IMR-90 (cell line): ENCODE measurements at regions not wholly inside any gene's neighbourhood (a gene's known extent, or its start where the extent isn't known, plus 50 kb on each side); places are given as distances from the start of the nearest gene placed in this dataset.

Source experiments
- ATAC-seq: fragments of 200-7000 bp; cut with Tn5 transposase; 2 replicates; pipeline ENCODE4 v1.9.1; 2020; ENCODE audit warnings: low read depth, mild to moderate bottlenecking, moderate library complexity
- BruUV-seq: library from RNA; stranded (reverse); fragments of 400-500 nt; replicated peaks from 2 replicates; lab custom pipeline; 2021; lab: Mats Ljungman, UMichigan
- CTCF ChIA-PET: fragments of 300-600 bp; formaldehyde crosslinking; extraction: SDS; loops from one replicate; lab custom pipeline; 2021; ENCODE audit warnings: antibody characterized with exemption; lab: Yijun Ruan, JAX
- POLR2A ChIA-PET: fragments of 300-600 bp; sonication (Branson Sonifier 250); formaldehyde crosslinking; loops from one replicate; lab custom pipeline; 2022; ENCODE audit warnings: antibody characterized with exemption; ENCODE audit not compliant: unreplicated experiment; lab: Charles Lee
- DNase-seq: peaks from one replicate; pipeline ENCODE4 v3.0.0; 2013
- H2AFZ ChIP-seq: replicated peaks from 2 replicates; pipeline ENCODE3; 2013; ENCODE audit warnings: low read length, mild to moderate bottlenecking; ENCODE audit not compliant: poor library complexity
- H2AK5ac ChIP-seq: 2 replicates; pipeline ENCODE4 v1.6.1; 2013; ENCODE audit warnings: low read depth, low read length, inconsistent platforms
- H2AK9ac ChIP-seq: replicated peaks from 2 replicates; pipeline ENCODE3; 2013; ENCODE audit warnings: mild to moderate bottlenecking, low read depth, low read length, moderate library complexity; ENCODE audit not compliant: poor library complexity
- H2BK120ac ChIP-seq: 2 replicates; pipeline ENCODE4 v1.6.1; 2013; ENCODE audit warnings: low read depth, low read length, inconsistent platforms
- H2BK15ac ChIP-seq: 3 replicates; pipeline ENCODE4 v1.6.1; 2013; ENCODE audit warnings: low read depth, low read length, inconsistent platforms
- H2BK20ac ChIP-seq: 2 replicates; pipeline ENCODE4 v1.6.1; 2013; ENCODE audit warnings: low read depth, mild to moderate bottlenecking, inconsistent platforms, low read length, moderate library complexity
- H2BK5ac ChIP-seq: 2 replicates; pipeline ENCODE4 v1.6.1; 2013; ENCODE audit warnings: mild to moderate bottlenecking, low read depth, low read length, inconsistent platforms; ENCODE audit not compliant: poor library complexity, severe bottlenecking
- H3K14ac ChIP-seq: replicated peaks from 2 replicates; pipeline ENCODE4 v1.6.1; 2013; ENCODE audit warnings: low read depth, low read length, inconsistent platforms
- H3K18ac ChIP-seq: 2 replicates; pipeline ENCODE4 v1.6.1; 2013; ENCODE audit warnings: low read depth, low read length, control low read depth
- H3K23ac ChIP-seq: 2 replicates; pipeline ENCODE4 v1.6.1; 2013; ENCODE audit warnings: low read depth, low read length, inconsistent platforms
- H3K27ac ChIP-seq: 2 replicates; pipeline ENCODE4 v1.5.1; 2013; ENCODE audit warnings: mild to moderate bottlenecking, control low read depth, low read length; ENCODE audit not compliant: insufficient read depth
- H3K27me3 ChIP-seq: 2 replicates; pipeline ENCODE4 v1.6.1; 2013; ENCODE audit warnings: low read length; ENCODE audit not compliant: control insufficient read depth, insufficient read depth
- H3K36me3 ChIP-seq: 2 replicates; pipeline ENCODE4 v1.6.1; 2013; ENCODE audit warnings: low read length, mixed read lengths; ENCODE audit not compliant: control insufficient read depth, insufficient read depth
- H3K4ac ChIP-seq: 2 replicates; pipeline ENCODE4 v1.6.1; 2013; ENCODE audit warnings: low read depth, low read length, inconsistent platforms
- H3K4me1 ChIP-seq: 2 replicates; pipeline ENCODE4 v1.6.1; 2013; ENCODE audit warnings: low read length, mixed read lengths; ENCODE audit not compliant: control insufficient read depth, insufficient read depth
- H3K4me2 ChIP-seq: 2 replicates; pipeline ENCODE4 v1.6.1; 2013; ENCODE audit warnings: low read depth, mild to moderate bottlenecking, control low read depth, low read length, moderate library complexity
- H3K4me3 ChIP-seq: 2 replicates; pipeline ENCODE4 v1.5.1; 2013; ENCODE audit warnings: low read depth, mild to moderate bottlenecking, control low read depth, low read length, moderate library complexity; ENCODE audit not compliant: insufficient read depth
- H3K56ac ChIP-seq: 2 replicates; pipeline ENCODE4 v1.6.1; 2013; ENCODE audit warnings: low read length, inconsistent platforms; ENCODE audit not compliant: insufficient read depth; ENCODE audit errors: extremely low read depth
- H3K79me1 ChIP-seq, 2 experiments: 2 replicates each; pipeline ENCODE4 v1.6.1; 2013; ENCODE audit warnings: low read length in 2 of 2, inconsistent platforms in 1 of 2, low read depth in 1 of 2
- H3K9ac ChIP-seq: 2 replicates; pipeline ENCODE4 v1.6.1; 2013; ENCODE audit warnings: low read depth, low read length, control low read depth
- H3K9me1 ChIP-seq: 2 replicates; pipeline ENCODE4 v1.6.1; 2013; ENCODE audit warnings: low read length, inconsistent platforms; ENCODE audit not compliant: insufficient read depth
- H3K9me3 ChIP-seq: 2 replicates; pipeline ENCODE4 v1.6.1; 2013; ENCODE audit warnings: low read length; ENCODE audit not compliant: control insufficient read depth, insufficient read depth
- H4K20me1 ChIP-seq: 2 replicates; pipeline ENCODE4 v1.6.1; 2013; ENCODE audit warnings: low read length, inconsistent platforms; ENCODE audit not compliant: insufficient read depth
- H4K5ac ChIP-seq: 2 replicates; pipeline ENCODE4 v1.6.1; 2013; ENCODE audit warnings: mild to moderate bottlenecking, low read depth, low read length, control low read depth
- H4K8ac ChIP-seq, 2 experiments: 2 replicates each; pipeline ENCODE4 v1.6.1; 2013; ENCODE audit warnings: low read depth in 2 of 2, low read length in 2 of 2, control low read depth in 1 of 2, inconsistent platforms in 1 of 2
- H4K91ac ChIP-seq: 2 replicates; pipeline ENCODE4 v1.6.1; 2013; ENCODE audit warnings: low read depth, low read length, inconsistent platforms; ENCODE audit not compliant: insufficient read depth
- CEBPB ChIP-seq: IDR thresholded peaks from 2 replicates; pipeline ENCODE4 v1.6.1; 2012; ENCODE audit warnings: low read depth, low read length, improper control_type of control experiment
- MAFK ChIP-seq: IDR thresholded peaks from 2 replicates; pipeline ENCODE4 v1.6.1; 2012; ENCODE audit warnings: low read depth, low read length, improper control_type of control experiment
- NFE2L2 ChIP-seq: fragments of 150-350 bp; IDR thresholded peaks from 2 replicates; pipeline ENCODE4 v1.6.1; 2016; ENCODE audit warnings: low read depth, mild to moderate bottlenecking, low read length
- POLR2A ChIP-seq: IDR thresholded peaks from 2 replicates; pipeline ENCODE4 v1.6.1; 2012; ENCODE audit warnings: mild to moderate bottlenecking, low read depth, low read length
- RAD21 ChIP-seq: IDR thresholded peaks from 2 replicates; pipeline ENCODE4 v1.6.1; 2012; ENCODE audit warnings: low read length, improper control_type of control experiment
- RCOR1 ChIP-seq: IDR thresholded peaks from 2 replicates; pipeline ENCODE4 v1.6.1; 2012; ENCODE audit warnings: mild to moderate bottlenecking, low read length, improper control_type of control experiment; ENCODE audit not compliant: insufficient replicate concordance
- WGBS, 2 experiments: methylation state at CpG; one replicate each; pipeline versions ENCODE4 v1.1.5 to v1.1.7; 2013; ENCODE audit warnings: missing lambda C conversion rate in 2 of 2; ENCODE audit not compliant: insufficient read length in 1 of 2; ENCODE audit errors: extremely low coverage in 2 of 2; 5-methylcytosine and 5-hydroxymethylcytosine counted together
- dilution Hi-C: fragments of 300-500 bp; cut with HindIII; formaldehyde crosslinking; loops from one replicate; pipeline ENCODE4 v1.14.3; 2018; ENCODE audit warnings: low sequenced_read_pairs; ENCODE audit not compliant: unreplicated experiment
- in situ Hi-C: fragments of 300-500 bp; cut with MboI; formaldehyde crosslinking; loops from 3 replicates; pipeline ENCODE4 v1.14.3; 2019; ENCODE audit warnings: low sequenced_read_pairs, inconsistent platforms, mixed read lengths
- intact Hi-C: fragments of 100-400 bp; cut with micrococcal nuclease; formaldehyde crosslinking; loops from 2 replicates; pipeline ENCODE4 v1.10.0; 2022

DNA sequence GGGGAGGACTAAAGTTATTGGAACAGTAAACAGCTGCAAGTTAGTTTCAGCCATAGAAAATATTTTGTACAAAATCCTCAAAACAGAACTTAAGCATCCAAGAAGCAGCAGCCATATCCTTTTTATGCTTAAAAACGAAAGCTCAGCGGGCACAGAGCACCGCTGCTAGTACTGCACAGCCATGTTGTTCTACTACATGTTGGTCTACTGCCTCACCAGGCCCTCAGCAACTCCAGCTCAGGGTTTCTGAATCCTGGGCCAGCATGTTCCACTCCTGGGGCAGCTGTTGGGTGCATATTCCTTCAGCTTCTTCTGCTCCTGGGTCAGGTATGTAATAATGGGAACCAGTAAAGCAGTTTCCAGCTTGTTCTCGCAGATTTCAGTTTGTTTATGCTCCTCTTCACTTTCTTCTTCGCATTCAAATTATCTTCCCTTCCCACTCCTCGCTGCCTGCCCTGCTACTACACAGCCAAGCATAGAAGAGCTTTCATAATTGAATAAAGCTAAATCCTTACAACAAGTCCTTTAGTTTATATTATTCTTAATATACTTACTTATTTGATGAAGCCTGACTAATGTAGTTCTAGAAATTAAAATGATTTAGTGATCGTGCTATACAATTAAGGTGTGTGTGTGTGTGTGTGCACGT is 820.5 kb upstream of the ATXN8OS start:
- H2BK5ac ChIP-seq: no peak overlapping the region
- H3K14ac ChIP-seq: no peak overlapping the region
- H3K9ac ChIP-seq: no peak overlapping the region
- no peak overlapping the region for H2AFZ ChIP-seq
- WGBS, 2 experiments: 67% methylated on average over 3 of the region's 8 CpGs; no CpG with 5 or more reads in 1 of the 2 experiments
- no peak for TF ChIP-seq MAFK
- no peak for TF ChIP-seq RAD21
- no peak for TF ChIP-seq POLR2A
- TF ChIP-seq NFE2L2: no peak
- TF ChIP-seq RCOR1: no peak
- no peak for TF ChIP-seq CEBPB
- no peak overlapping the region for H3K4me2 ChIP-seq
- no TSS peak for BruUV-seq
- H2BK120ac ChIP-seq: no peak overlapping the region
- in situ Hi-C loops: no loop called here
- no peak overlapping the region for H2BK20ac ChIP-seq
- no peak overlapping the region for H2AK9ac ChIP-seq
- DNase-seq (no peak), ATAC-seq (no peak)
- H3K36me3 ChIP-seq: no peaks in the 10 kb centered on the region
- no peaks in the 10 kb centered on the region for H3K9me1 ChIP-seq
- H3K4me3 ChIP-seq: no peak overlapping the region
- ChIA-PET CTCF (no interaction called here), POLR2A (no interaction called here)
- no peak overlapping the region for H3K23ac ChIP-seq
- no peak overlapping the region for H4K8ac ChIP-seq
- no peaks in the 10 kb centered on the region for H3K27me3 ChIP-seq
- no peak overlapping the region for H2AK5ac ChIP-seq
- dilution Hi-C loops: no loop called here
- H2BK15ac ChIP-seq: no peak overlapping the region
- H3K9me3 ChIP-seq: peaks cover 7% of the 10 kb centered on the region; the same call in 1 of the 2 replicates
- H4K5ac ChIP-seq: no peak overlapping the region
- no peak overlapping the region for H3K4ac ChIP-seq
- no peaks in the 10 kb centered on the region for H4K20me1 ChIP-seq
- no peaks in the 10 kb centered on the region for H3K79me1 ChIP-seq
- H3K18ac ChIP-seq: no peak overlapping the region
- H4K91ac ChIP-seq: no peak overlapping the region
- H3K4me1 ChIP-seq: no peaks in the 10 kb centered on the region
- intact Hi-C loops: no loop called here
- H3K56ac ChIP-seq: no peak overlapping the region
- no peak overlapping the region for H3K27ac ChIP-seq
